ENCODE measurements at regions not wholly inside any gene's neighbourhood (a gene's known extent, or its start where the extent isn't known, plus 50 kb on each side); places are given as distances from the start of the nearest gene placed in this dataset.

DNA sequence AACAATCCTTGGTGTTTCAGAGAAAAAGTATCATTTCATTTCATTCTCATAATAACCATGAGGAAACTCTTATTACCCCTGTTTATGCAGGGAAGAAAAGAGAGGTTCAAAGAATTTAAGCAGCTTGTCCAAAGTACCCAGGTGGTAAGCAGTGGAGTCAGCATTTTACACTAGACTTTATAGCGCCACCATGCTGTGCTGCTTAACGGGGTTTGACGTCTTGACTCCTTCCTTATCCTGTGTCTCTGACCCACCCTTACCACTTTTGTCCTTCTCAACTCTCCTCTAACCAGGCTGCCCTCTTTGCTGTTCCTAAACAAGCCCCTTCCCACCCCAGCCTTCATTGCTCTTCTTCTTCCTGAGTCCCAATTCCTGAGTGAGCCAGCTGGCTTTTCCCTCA lies 117.0 kb upstream of the AHR start:
- TF ChIP-seq, protein P1, sequence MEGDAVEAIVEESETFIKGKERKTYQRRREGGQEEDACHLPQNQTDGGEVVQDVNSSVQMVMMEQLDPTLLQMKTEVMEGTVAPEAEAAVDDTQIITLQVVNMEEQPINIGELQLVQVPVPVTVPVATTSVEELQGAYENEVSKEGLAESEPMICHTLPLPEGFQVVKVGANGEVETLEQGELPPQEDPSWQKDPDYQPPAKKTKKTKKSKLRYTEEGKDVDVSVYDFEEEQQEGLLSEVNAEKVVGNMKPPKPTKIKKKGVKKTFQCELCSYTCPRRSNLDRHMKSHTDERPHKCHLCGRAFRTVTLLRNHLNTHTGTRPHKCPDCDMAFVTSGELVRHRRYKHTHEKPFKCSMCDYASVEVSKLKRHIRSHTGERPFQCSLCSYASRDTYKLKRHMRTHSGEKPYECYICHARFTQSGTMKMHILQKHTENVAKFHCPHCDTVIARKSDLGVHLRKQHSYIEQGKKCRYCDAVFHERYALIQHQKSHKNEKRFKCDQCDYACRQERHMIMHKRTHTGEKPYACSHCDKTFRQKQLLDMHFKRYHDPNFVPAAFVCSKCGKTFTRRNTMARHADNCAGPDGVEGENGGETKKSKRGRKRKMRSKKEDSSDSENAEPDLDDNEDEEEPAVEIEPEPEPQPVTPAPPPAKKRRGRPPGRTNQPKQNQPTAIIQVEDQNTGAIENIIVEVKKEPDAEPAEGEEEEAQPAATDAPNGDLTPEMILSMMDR (IDR thresholded peaks at IDR 0.05; ENCODE audit: low read length): no peak
- no peak for TF ChIP-seq EZH2 (optimal IDR thresholded peaks at IDR 0.05; ENCODE audit: low read depth, low read length)
- no peak for TF ChIP-seq EZH2phosphoT487 (IDR thresholded peaks at IDR 0.05; ENCODE audit: low read length)

All from MM.1S (cell line).